Left lung (tissue), 4 donors: ENCODE measurements at regions not wholly inside any gene's neighbourhood (a gene's known extent, or its start where the extent isn't known, plus 50 kb on each side); places are given as distances from the start of the nearest gene placed in this dataset.

ENCODE experiments used
- ATAC-seq: fragments of 200-7000 bp; cut with Tn5 transposase; one replicate; pipeline ENCODE4 v1.9.1; 2020; ENCODE audit warnings: moderate library complexity
- DNase-seq, 4 donors: peaks; one replicate each; pipeline ENCODE4 v3.0.0-alpha.2; 2013 to 2020
- H3K27ac ChIP-seq, 2 donors: fragments of 200-600 bp; sonication (generic) in 1 of 2; one replicate each; pipeline versions ENCODE4 v1.5.0 to v1.8.0; 2020 to 2021
- H3K27me3 ChIP-seq, 2 donors: fragments of 200-600 bp; sonication (generic) in 1 of 2; one replicate each; pipeline versions ENCODE4 v1.5.0 to v1.8.0; 2020 to 2021
- H3K36me3 ChIP-seq, 2 donors: fragments of 200-600 bp; sonication (generic) in 1 of 2; one replicate each; pipeline versions ENCODE4 v1.5.0 to v1.8.0; 2020 to 2021
- H3K4me1 ChIP-seq, 2 donors: fragments of 200-600 bp; one replicate each; pipeline ENCODE4 v1.8.0; 2021
- H3K4me3 ChIP-seq, 2 donors: fragments of 200-600 bp; sonication (generic) in 1 of 2; one replicate each; pipeline versions ENCODE4 v1.5.0 to v1.8.0; 2020 to 2021; ENCODE audit warnings: mild to moderate bottlenecking in 1 of 2
- H3K9me3 ChIP-seq, 2 donors: fragments of 200-600 bp; sonication (generic) in 1 of 2; one replicate each; pipeline versions ENCODE4 v1.5.0 to v1.8.0; 2020 to 2021
- intact Hi-C, 2 donors: fragments of 100-400 bp; cut with DNase I; formaldehyde crosslinking; loops; one replicate each; pipeline versions ENCODE4 v1.11.2 to v1.14.2; 2022
- TF ChIP-seq, protein P1 (sequence below), 2 donors: fragments of 200-600 bp; sonication (generic) in 1 of 2; IDR thresholded peaks; one replicate each; pipeline versions ENCODE4 v1.5.0 to v1.8.0; 2021; ENCODE audit warnings: antibody characterized with exemption in 2 of 2
- donor health status: DM: no; HTN: yes; CAD: no.
- donor health status: DM: no; HTN: no; CAD: no.

- Histone ChIP-seq H3K27me3 (no peaks in the 10 kb centered on the region), H3K9me3 (peaks cover 0 to 22% of the 10 kb centered on the region in 2 donors), H3K36me3 (no peaks in the 10 kb centered on the region), H3K4me3 (no peak overlapping the region), H3K27ac (no peak overlapping the region), H3K4me1 (no peaks in the 10 kb centered on the region)
- DNase-seq (no peak), ATAC-seq (no peak)
- TF ChIP-seq, protein P1, sequence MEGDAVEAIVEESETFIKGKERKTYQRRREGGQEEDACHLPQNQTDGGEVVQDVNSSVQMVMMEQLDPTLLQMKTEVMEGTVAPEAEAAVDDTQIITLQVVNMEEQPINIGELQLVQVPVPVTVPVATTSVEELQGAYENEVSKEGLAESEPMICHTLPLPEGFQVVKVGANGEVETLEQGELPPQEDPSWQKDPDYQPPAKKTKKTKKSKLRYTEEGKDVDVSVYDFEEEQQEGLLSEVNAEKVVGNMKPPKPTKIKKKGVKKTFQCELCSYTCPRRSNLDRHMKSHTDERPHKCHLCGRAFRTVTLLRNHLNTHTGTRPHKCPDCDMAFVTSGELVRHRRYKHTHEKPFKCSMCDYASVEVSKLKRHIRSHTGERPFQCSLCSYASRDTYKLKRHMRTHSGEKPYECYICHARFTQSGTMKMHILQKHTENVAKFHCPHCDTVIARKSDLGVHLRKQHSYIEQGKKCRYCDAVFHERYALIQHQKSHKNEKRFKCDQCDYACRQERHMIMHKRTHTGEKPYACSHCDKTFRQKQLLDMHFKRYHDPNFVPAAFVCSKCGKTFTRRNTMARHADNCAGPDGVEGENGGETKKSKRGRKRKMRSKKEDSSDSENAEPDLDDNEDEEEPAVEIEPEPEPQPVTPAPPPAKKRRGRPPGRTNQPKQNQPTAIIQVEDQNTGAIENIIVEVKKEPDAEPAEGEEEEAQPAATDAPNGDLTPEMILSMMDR (IDR thresholded peaks at IDR 0.05): no peak
- intact Hi-C loops: no loop called here
These were observed 135.5 kb upstream of the ZSWIM2 start for GRCh38 chr2:186984481-186984880.

DNA sequence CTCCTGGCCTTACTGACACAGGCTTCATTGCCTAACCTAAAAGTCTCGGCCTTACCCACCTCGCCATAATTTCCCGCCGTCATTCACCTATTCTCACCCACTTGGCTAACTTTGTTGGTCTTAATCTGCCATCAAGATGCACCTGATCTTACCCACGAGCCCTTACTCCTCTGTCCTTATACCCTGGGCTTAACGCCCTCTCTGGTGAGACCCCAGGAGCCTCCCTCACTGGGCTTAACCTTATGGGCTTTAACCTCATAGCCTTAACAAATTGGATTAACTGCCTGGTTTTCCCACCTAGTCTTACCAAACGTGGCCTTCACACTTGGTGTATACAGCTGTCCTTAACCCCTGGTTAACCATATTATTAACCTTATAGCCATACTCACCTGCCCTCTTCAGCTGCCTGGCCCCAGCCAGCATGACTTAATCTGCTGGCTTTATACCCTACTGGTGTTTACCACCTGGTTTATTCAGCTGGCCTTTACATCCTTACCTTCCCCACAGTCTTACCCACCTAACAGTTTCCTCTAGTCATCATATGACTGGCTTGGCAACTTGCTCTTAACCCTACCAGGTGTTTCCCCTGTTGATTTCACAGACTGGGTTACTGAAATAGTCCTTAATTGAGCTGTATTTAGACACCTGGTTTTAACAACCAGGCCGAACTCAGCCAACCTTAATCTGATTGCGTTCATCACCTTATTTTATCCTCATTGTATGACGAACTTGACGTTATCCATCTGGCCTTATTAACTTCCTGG lies 132.0 kb upstream of the ZSWIM2 start:
- no peaks in the 10 kb centered on the region for H3K36me3 ChIP-seq
- intact Hi-C loops: no loop called here
- DNase-seq (no peak), ATAC-seq (no peak)
- H3K9me3 ChIP-seq: peaks cover 0 to 9% of the 10 kb centered on the region in 2 donors
- H3K27me3 ChIP-seq: no peaks in the 10 kb centered on the region
- H3K27ac ChIP-seq: no peak overlapping the region
- no peak overlapping the region for H3K4me3 ChIP-seq
- no peaks in the 10 kb centered on the region for H3K4me1 ChIP-seq
- TF ChIP-seq, protein P1 (IDR thresholded peaks at IDR 0.05): no peak

GRCh38 chr2:186980117-186980442 lies 131.1 kb upstream of the ZSWIM2 start:
- intact Hi-C loops: no loop called here
- DNase-seq (no peak), ATAC-seq (no peak)
- no peaks in the 10 kb centered on the region for H3K4me1 ChIP-seq
- no peaks in the 10 kb centered on the region for H3K36me3 ChIP-seq
- H3K27ac ChIP-seq: no peak overlapping the region
- peaks cover 0 to 6% of the 10 kb centered on the region in 2 donors for H3K9me3 ChIP-seq
- no peaks in the 10 kb centered on the region for H3K27me3 ChIP-seq
- no peak overlapping the region for H3K4me3 ChIP-seq
- TF ChIP-seq, protein P1 (IDR thresholded peaks at IDR 0.05): no peak

DNA sequence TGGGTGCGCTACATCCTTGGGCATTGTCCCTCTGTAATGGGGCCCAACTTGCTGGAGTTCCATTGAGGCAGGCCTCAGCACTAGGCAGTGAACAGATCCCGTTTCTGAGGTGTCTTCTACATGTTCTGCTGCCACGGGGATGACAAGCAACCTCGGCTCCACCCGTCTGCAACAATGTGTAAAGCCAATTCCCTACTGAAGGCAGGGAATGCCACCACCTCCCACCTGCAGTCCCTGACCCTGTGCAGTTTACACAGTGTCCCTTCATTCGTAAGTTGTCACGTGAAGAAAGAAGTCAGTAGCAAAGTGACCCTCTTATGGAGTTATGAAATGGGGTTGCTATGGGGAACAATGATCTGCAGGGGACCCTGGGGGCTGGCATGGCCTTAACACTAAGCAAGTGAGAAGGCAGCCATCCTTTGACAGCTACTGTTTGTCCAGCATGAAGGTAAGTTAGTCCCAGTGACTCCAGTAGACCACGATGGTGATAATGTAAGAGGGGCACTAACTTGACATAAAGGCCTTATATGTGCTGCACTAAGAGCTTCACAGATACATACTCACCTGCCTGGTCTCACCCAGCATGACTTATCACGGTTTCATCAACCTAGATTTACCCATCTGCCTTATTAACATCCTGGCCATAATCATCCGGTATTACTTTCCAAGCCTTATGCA lies 130.6 kb upstream of the ZSWIM2 start:
- Histone ChIP-seq H3K27me3 (no peaks in the 10 kb centered on the region), H3K4me1 (no peaks in the 10 kb centered on the region), H3K27ac (no peak overlapping the region), H3K4me3 (no peak overlapping the region), H3K9me3 (peaks cover 0 to 6% of the 10 kb centered on the region in 2 donors), H3K36me3 (no peaks in the 10 kb centered on the region)
- TF ChIP-seq, protein P1 (IDR thresholded peaks at IDR 0.05): no peak
- DNase-seq: no peak
- ATAC-seq: no peak
- intact Hi-C loops: no loop called here

DNA sequence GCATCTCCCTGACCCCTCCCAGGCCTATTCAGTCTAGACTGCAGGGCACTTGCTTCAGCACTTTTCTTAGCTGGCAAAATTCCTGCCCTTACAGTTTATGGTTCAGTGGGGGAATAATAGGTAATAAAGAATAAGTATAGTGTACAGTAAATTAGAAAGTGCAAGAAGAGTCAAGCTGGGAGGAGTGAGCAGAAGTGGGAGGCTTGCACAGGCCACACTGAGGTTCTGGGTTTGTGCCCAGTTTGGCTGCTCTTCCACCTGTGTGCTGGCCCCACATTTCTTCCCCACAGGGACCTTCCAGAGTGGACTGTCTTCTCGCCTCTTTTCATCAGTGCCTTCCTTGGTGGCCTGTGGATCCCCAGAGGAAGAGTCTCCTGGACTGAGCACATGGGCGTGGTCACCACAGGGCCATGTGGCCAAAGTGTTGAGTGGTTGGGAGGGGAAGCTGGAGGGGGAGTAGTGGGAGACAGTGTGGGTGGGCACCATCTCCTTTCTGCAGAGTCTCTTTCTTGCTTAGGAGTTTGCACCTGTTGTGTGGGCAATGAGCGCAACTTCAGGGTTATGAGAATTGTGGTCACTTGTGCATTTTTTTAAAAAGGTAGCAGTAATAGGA lies 128.6 kb upstream of the ZSWIM2 start:
- ATAC-seq: no peak
- TF ChIP-seq, protein P1 (IDR thresholded peaks at IDR 0.05): no peak
- Histone ChIP-seq H3K4me3 (no peak overlapping the region), H3K4me1 (no peaks in the 10 kb centered on the region), H3K27me3 (no peaks in the 10 kb centered on the region), H3K27ac (no peak overlapping the region), H3K36me3 (no peaks in the 10 kb centered on the region), H3K9me3 (peaks cover 0 to 3% of the 10 kb centered on the region in 2 donors)
- no peak for DNase-seq
- intact Hi-C loops: no loop called here
